Mesothelial cell of epicardium (in vitro differentiated cells): ENCODE measurements at regions not wholly inside any gene's neighbourhood (a gene's known extent, or its start where the extent isn't known, plus 50 kb on each side); places are given as distances from the start of the nearest gene placed in this dataset.

Source experiments
- DNase-seq, 2 experiments: peaks; one replicate each; pipeline ENCODE4 v3.0.0; 2021; ENCODE audit warnings: low spot score in 2 of 2; ENCODE audit not compliant: unreplicated experiment in 2 of 2
- H3K27ac Mint-ChIP-seq: 2 replicates; pipeline ENCODE4 v1.8.0; 2021; ENCODE audit warnings: mixed read lengths
- H3K27me3 Mint-ChIP-seq: 2 replicates; pipeline ENCODE4 v1.8.0; 2021; ENCODE audit warnings: low read depth, mixed read lengths
- H3K36me3 Mint-ChIP-seq: 2 replicates; pipeline ENCODE4 v1.8.0; 2021; ENCODE audit warnings: mixed read lengths
- H3K4me1 Mint-ChIP-seq: 2 replicates; pipeline ENCODE4 v1.8.0; 2021; ENCODE audit warnings: mixed read lengths
- H3K4me3 Mint-ChIP-seq: 2 replicates; pipeline ENCODE4 v1.8.0; 2021; ENCODE audit warnings: mild to moderate bottlenecking, moderate library complexity, mixed read lengths
- H3K9me3 Mint-ChIP-seq: 2 replicates; pipeline ENCODE4 v1.8.0; 2021; ENCODE audit warnings: mixed read lengths
- TF ChIP-seq, protein P1 (sequence below): fragments of 200-600 bp; sonication (generic); IDR thresholded peaks from one replicate; pipeline ENCODE4 v1.5.0; 2021; ENCODE audit warnings: antibody characterized with exemption; ENCODE audit not compliant: unreplicated experiment

DNA sequence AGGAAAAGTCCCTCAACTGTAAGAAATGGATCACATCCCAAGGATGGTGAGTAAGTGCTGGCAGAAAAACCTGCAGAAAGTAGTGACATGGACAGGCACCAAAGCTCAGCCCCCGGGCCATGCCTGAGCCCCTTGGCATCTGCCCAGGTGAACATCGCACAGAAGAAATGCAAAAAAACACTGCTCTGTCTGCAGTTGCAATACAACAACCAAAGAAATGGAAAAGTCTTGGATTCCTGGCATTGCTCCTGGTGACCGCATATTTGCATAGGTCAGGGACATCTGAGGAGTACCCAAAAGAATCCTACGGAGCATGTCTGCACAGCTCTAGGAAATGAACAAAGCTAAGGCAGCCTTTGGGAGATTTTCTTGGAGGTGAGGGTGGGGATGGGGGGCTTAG is 63.1 kb upstream of the PTPRT start:
- no peaks in the 10 kb centered on the region for H3K4me1 Mint-ChIP-seq
- peaks cover 4% of the 10 kb centered on the region for H3K9me3 Mint-ChIP-seq
- no peaks in the 10 kb centered on the region for H3K36me3 Mint-ChIP-seq
- H3K27me3 Mint-ChIP-seq = peaks cover 15% of the 10 kb centered on the region
- DNase-seq = no peak
- no peak overlapping the region for H3K4me3 Mint-ChIP-seq
- TF ChIP-seq, protein P1, sequence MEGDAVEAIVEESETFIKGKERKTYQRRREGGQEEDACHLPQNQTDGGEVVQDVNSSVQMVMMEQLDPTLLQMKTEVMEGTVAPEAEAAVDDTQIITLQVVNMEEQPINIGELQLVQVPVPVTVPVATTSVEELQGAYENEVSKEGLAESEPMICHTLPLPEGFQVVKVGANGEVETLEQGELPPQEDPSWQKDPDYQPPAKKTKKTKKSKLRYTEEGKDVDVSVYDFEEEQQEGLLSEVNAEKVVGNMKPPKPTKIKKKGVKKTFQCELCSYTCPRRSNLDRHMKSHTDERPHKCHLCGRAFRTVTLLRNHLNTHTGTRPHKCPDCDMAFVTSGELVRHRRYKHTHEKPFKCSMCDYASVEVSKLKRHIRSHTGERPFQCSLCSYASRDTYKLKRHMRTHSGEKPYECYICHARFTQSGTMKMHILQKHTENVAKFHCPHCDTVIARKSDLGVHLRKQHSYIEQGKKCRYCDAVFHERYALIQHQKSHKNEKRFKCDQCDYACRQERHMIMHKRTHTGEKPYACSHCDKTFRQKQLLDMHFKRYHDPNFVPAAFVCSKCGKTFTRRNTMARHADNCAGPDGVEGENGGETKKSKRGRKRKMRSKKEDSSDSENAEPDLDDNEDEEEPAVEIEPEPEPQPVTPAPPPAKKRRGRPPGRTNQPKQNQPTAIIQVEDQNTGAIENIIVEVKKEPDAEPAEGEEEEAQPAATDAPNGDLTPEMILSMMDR = no peak
- no peak overlapping the region for H3K27ac Mint-ChIP-seq

DNA sequence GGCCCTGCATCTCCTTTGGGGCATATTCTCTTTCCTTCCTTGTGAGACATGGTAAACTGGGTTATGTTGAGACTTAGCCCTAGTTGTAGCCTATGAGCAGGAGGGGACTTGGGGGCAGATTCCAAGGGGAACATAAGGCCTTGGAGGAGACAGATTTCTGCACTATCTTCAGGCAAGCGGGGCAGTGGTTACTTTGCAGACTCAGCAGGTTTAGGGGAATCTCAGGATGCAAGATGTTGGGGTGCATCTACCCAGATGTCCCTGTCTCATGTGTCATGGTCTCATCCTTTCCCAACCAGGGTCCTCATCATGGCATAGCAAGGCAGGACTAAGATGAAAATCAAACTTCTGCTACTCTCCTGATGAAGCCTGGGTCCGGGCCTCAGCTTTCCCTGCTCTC is 58.6 kb upstream of the PTPRT start:
- no peak overlapping the region for H3K27ac Mint-ChIP-seq
- no peaks in the 10 kb centered on the region for H3K4me1 Mint-ChIP-seq
- H3K4me3 Mint-ChIP-seq = no peak overlapping the region
- no peaks in the 10 kb centered on the region for H3K36me3 Mint-ChIP-seq
- no peak for DNase-seq
- H3K27me3 Mint-ChIP-seq = peaks cover 31% of the 10 kb centered on the region
- no peaks in the 10 kb centered on the region for H3K9me3 Mint-ChIP-seq
- TF ChIP-seq, protein P1 = no peak

DNA sequence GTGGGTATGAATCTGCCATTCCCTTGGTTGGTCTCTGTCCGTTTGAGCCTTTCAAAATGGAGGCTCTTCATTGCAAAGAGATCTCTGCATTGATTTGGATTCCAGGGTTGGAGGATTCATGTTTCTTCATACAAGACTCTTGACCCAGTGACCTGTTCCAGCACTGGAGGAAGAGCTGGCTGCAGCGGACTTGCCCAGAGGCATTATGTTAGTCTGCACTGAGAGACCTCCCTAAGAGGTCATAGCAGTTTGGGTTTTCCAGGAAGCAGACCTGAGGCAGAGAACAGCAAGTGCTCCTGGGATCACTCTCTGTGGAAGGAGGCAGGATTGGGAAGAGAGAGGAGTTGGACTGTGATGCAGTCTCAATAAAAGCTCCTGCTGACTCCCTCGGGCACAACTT is 57.7 kb upstream of the PTPRT start:
- H3K4me3 Mint-ChIP-seq = no peak overlapping the region
- DNase-seq = no peak
- H3K27me3 Mint-ChIP-seq = peaks cover 34% of the 10 kb centered on the region
- H3K4me1 Mint-ChIP-seq = no peaks in the 10 kb centered on the region
- H3K36me3 Mint-ChIP-seq = no peaks in the 10 kb centered on the region
- TF ChIP-seq, protein P1 = no peak
- H3K27ac Mint-ChIP-seq = no peak overlapping the region
- no peaks in the 10 kb centered on the region for H3K9me3 Mint-ChIP-seq

DNA sequence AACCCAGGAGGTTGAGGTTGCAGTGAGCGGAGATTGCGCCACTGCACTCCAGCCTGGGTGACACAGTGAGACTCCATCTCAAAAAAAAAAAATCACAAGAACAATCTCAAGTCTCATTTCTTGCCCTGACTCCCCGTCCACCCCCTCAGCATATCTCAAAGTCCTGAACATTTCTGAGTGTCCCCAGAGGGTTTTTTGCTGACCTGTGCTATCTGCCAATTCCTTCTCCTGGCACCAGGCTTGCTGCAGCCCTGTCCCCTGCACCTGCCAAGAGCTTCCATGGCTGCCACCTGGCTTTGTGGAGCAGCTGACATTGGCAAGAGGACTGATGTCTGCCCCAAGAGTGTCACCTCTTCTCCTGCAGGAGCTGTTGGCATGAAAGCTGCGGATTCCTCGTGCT is 54.9 kb upstream of the PTPRT start:
- Mint-ChIP-seq H3K9me3 (no peaks in the 10 kb centered on the region), H3K4me1 (no peaks in the 10 kb centered on the region), H3K4me3 (no peak overlapping the region), H3K27ac (no peak overlapping the region), H3K36me3 (no peaks in the 10 kb centered on the region), H3K27me3 (peaks cover 45% of the 10 kb centered on the region)
- DNase-seq = no peak
- TF ChIP-seq, protein P1 = no peak

DNA sequence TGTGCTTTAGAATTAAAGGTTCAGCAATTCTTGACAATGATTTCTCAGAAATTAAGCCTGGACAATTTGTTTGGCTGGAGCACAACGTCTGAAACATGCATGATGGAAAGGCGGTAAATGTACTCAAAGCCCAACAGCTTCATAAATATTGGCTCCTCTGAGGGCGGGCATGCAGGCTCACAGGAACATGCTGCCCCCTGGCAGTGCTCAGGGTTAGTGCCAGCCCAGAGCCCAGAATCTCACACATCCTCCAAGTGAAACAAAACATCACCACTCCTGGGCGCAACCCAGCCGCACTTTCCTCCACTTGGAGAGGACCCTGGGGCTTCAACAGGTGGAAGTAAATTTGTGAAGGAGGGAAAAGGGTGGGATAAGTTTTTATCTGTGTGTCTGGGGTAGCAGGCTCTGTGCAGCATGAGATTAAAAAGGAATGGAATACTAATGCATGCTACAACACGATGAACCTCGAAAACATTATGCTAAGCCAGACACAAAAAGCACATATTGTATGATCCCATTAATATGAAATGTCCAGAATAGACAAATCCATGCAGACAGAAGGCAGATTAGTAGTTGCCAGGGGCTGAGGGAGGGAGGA is 54.1 kb upstream of the PTPRT start:
- TF ChIP-seq, protein P1 = no peak
- Mint-ChIP-seq H3K27me3 (peaks cover 45% of the 10 kb centered on the region), H3K36me3 (no peaks in the 10 kb centered on the region), H3K4me1 (no peaks in the 10 kb centered on the region), H3K27ac (no peak overlapping the region), H3K9me3 (no peaks in the 10 kb centered on the region), H3K4me3 (no peak overlapping the region)
- no peak for DNase-seq
